Natural killer cell (primary cell): ENCODE measurements at regions not wholly inside any gene's neighbourhood (a gene's known extent, or its start where the extent isn't known, plus 50 kb on each side); places are given as distances from the start of the nearest gene placed in this dataset.

ENCODE experiments used
- ATAC-seq, 3 donors: fragments of 150-1000 bp in 2 of 3; fragments of 200-7000 bp in 1 of 3; cut with Tn5 transposase; 1 replicate in 1 of 3; 2 replicates in 2 of 3; pipeline ENCODE4 v1.10.0; 2021; ENCODE audit warnings: mild to moderate bottlenecking in 2 of 3, moderate library complexity in 2 of 3
- DNase-seq, 2 donors: peaks; one replicate each; pipeline versions ENCODE4 v3.0.0 to v3.0.0-alpha.2; 2013 to 2021; ENCODE audit warnings: mixed read lengths in 1 of 2
- H3K27ac ChIP-seq: one replicate; pipeline ENCODE4 v1.5.1; 2013; ENCODE audit warnings: mild to moderate bottlenecking, low read length
- H3K27me3 ChIP-seq: one replicate; pipeline ENCODE4 v1.6.1; 2013; ENCODE audit warnings: low read length; ENCODE audit not compliant: control insufficient read depth, insufficient read depth
- H3K36me3 ChIP-seq: one replicate; pipeline ENCODE4 v1.6.1; 2013; ENCODE audit warnings: low read length; ENCODE audit not compliant: control insufficient read depth, insufficient read depth
- H3K4me1 ChIP-seq: one replicate; pipeline ENCODE4 v1.6.1; 2013; ENCODE audit warnings: low read length; ENCODE audit not compliant: control insufficient read depth, insufficient read depth
- H3K4me3 ChIP-seq: one replicate; pipeline ENCODE4 v1.5.1; 2013; ENCODE audit warnings: low read length
- H3K9me3 ChIP-seq: one replicate; pipeline ENCODE4 v1.6.1; 2013; ENCODE audit warnings: low read length; ENCODE audit not compliant: control insufficient read depth, insufficient read depth
- H3K27ac Mint-ChIP-seq, 2 donors: one replicate each; pipeline ENCODE4 v1.8.0; 2022; ENCODE audit warnings: mild to moderate bottlenecking in 2 of 2, mixed read lengths in 2 of 2, moderate library complexity in 1 of 2
- H3K27me3 Mint-ChIP-seq, 2 donors: one replicate each; pipeline ENCODE4 v1.8.0; 2022; ENCODE audit warnings: low read depth in 2 of 2, mixed read lengths in 2 of 2
- H3K36me3 Mint-ChIP-seq: one replicate; pipeline ENCODE4 v1.8.0; 2022; ENCODE audit warnings: mixed read lengths
- H3K4me1 Mint-ChIP-seq, 2 donors: one replicate each; pipeline ENCODE4 v1.8.0; 2022; ENCODE audit warnings: mixed read lengths in 2 of 2
- H3K4me3 Mint-ChIP-seq: one replicate; pipeline ENCODE4 v1.8.0; 2022; ENCODE audit warnings: mild to moderate bottlenecking, moderate library complexity, mixed read lengths
- H3K9me3 Mint-ChIP-seq, 2 donors: one replicate each; pipeline ENCODE4 v1.8.0; 2022; ENCODE audit warnings: mixed read lengths in 2 of 2
- CTCF ChIP-seq: fragments of 200-600 bp; IDR thresholded peaks from one replicate; pipeline ENCODE4 v1.8.0; 2022; ENCODE audit warnings: antibody characterized with exemption
- WGBS: methylation state at CpG from one replicate; pipeline ENCODE4 v1.1.7; 2013; ENCODE audit warnings: missing lambda C conversion rate; ENCODE audit not compliant: insufficient coverage; 5-methylcytosine and 5-hydroxymethylcytosine counted together
- intact Hi-C: fragments of 100-400 bp; cut with micrococcal nuclease; formaldehyde crosslinking; loops from one replicate; pipeline ENCODE4 v1.14.2; 2022

DNA sequence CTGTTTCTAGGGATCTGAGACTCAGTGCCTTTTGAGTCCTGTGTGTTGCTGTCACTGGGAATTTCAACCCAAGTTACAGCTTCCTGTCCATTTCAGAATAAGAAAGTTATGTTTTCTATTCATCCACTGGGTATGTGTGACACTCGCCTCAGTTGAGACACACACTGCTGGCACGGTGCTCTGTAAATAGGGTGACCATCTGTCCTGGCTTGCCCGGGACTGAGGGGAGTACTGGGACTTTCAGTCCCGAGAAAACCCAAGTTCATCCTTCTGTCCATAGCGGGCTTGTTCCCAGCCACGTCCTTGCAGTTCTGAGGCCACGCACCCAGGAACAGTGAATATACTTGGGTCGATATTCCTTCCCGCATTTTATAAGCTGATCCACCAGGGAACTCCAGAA, 56.3 kb upstream of the DISP3 start:
- Histone ChIP-seq H3K4me1 (no peaks in the 10 kb centered on the region), H3K4me3 (no peak overlapping the region), H3K36me3 (no peaks in the 10 kb centered on the region), H3K9me3 (no peaks in the 10 kb centered on the region), H3K27ac (no peak overlapping the region), H3K27me3 (no peaks in the 10 kb centered on the region)
- intact Hi-C loops = no loop called here
- Mint-ChIP-seq H3K36me3 (no peaks in the 10 kb centered on the region), H3K27me3 (peaks cover 9 to 16% of the 10 kb centered on the region in 2 donors), H3K4me1 (no peaks in the 10 kb centered on the region), H3K9me3 (no peaks in the 10 kb centered on the region), H3K27ac (no peak overlapping the region), H3K4me3 (no peak overlapping the region)
- TF ChIP-seq CTCF = no peak
- ATAC-seq (no peak), DNase-seq (no peak)
- 77% methylated on average over 9 of the region's 9 CpGs for WGBS

DNA sequence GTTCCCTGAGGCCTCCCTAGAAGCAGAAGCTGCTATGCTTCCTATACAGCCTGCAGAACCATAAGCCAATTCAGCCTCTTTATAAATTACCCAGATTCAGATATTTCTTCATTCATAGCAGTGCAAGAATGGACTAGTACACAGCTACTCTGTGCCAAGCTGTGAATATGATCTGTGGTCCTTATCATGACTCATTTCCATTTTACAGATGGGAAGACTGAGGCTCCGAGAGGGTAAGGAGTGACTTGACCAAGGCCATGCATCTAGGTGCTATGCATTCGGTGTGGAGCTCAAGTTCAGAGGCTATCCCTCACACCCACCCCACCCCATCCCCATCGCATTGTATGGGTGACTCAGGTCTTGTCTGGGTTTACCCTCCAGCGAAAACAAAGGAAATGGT, 52.3 kb upstream of the DISP3 start:
- H3K4me1 ChIP-seq = no peaks in the 10 kb centered on the region
- H3K4me3 Mint-ChIP-seq = no peak overlapping the region
- no peaks in the 10 kb centered on the region for H3K9me3 ChIP-seq
- H3K27ac ChIP-seq = no peak overlapping the region
- no peaks in the 10 kb centered on the region for H3K9me3 Mint-ChIP-seq
- ATAC-seq (no peak), DNase-seq (no peak)
- no peaks in the 10 kb centered on the region for H3K36me3 ChIP-seq
- no peak for TF ChIP-seq CTCF
- H3K27me3 ChIP-seq = no peaks in the 10 kb centered on the region
- peaks cover 0 to 6% of the 10 kb centered on the region in 2 donors for H3K27me3 Mint-ChIP-seq
- no peaks in the 10 kb centered on the region for H3K4me1 Mint-ChIP-seq
- H3K27ac Mint-ChIP-seq = no peak overlapping the region
- no peaks in the 10 kb centered on the region for H3K36me3 Mint-ChIP-seq
- no peak overlapping the region for H3K4me3 ChIP-seq
- intact Hi-C loops = no loop called here
- 87% methylated on average over 4 of the region's 4 CpGs for WGBS

- TF ChIP-seq CTCF = no peak
- no peaks in the 10 kb centered on the region for H3K4me1 ChIP-seq
- H3K36me3 ChIP-seq = no peaks in the 10 kb centered on the region
- H3K27me3 ChIP-seq = no peaks in the 10 kb centered on the region
- Mint-ChIP-seq H3K27ac (no peak overlapping the region), H3K9me3 (no peaks in the 10 kb centered on the region), H3K36me3 (no peaks in the 10 kb centered on the region), H3K27me3 (peaks cover 0 to 3% of the 10 kb centered on the region in 2 donors), H3K4me3 (no peak overlapping the region), H3K4me1 (no peaks in the 10 kb centered on the region)
- 89% methylated on average over 13 of the region's 13 CpGs for WGBS
- ATAC-seq (no peak), DNase-seq (no peak)
- H3K4me3 ChIP-seq = no peak overlapping the region
- H3K9me3 ChIP-seq = no peaks in the 10 kb centered on the region
- no peak overlapping the region for H3K27ac ChIP-seq
- intact Hi-C loops = no loop called here
These were observed 50.2 kb upstream of the DISP3 start for GRCh38 chr1:11428789-11429188.
